HCT116 (cell line): ENCODE measurements at regions not wholly inside any gene's neighbourhood (a gene's known extent, or its start where the extent isn't known, plus 50 kb on each side); places are given as distances from the start of the nearest gene placed in this dataset.
"Not testable (repeated sequence)": the region's sequence is repeated elsewhere in the genome, so short reads cannot be mapped to it uniquely, and the experiment has no call there.

Experiments
- CEBPB ChIP-seq: IDR thresholded peaks from 2 replicates; pipeline ENCODE4 v1.6.1; 2012; ENCODE audit warnings: low read depth
- CTCF ChIP-seq, 3 experiments: fragments of 200-600 bp in 1 of 3; sonication (generic) in 1 of 3; IDR thresholded peaks in 2 of 3; conservative IDR thresholded peaks in 1 of 3; 2 replicates each; pipeline ENCODE4 v1.5.1; 2012 to 2017; ENCODE audit warnings: low read depth in 2 of 3, low read length in 2 of 3, antibody characterized with exemption in 1 of 3, borderline replicate concordance in 1 of 3, control low read depth in 1 of 3, mild to moderate bottlenecking in 1 of 3, mixed read lengths in 1 of 3, mixed run types in 1 of 3, moderate library complexity in 1 of 3; ENCODE audit not compliant: insufficient read depth in 1 of 3
- EGR1 ChIP-seq: IDR thresholded peaks from 2 replicates; pipeline ENCODE4 v1.6.1; 2012; ENCODE audit warnings: low read depth
- EZH2phosphoT487 ChIP-seq: fragments of 200-600 bp; IDR thresholded peaks from 2 replicates; pipeline ENCODE4 v1.6.1; 2018; ENCODE audit warnings: antibody characterized with exemption, borderline replicate concordance
- POLR2A ChIP-seq: IDR thresholded peaks from 2 replicates; pipeline ENCODE4 v1.7.0; 2011; ENCODE audit warnings: borderline replicate concordance; ENCODE audit not compliant: insufficient read depth, insufficient read length; ENCODE audit errors: extremely low read depth
- POLR2AphosphoS5 ChIP-seq: IDR thresholded peaks from 2 replicates; pipeline ENCODE4 v1.6.1; 2011; ENCODE audit warnings: mild to moderate bottlenecking, low read depth, low read length, moderate library complexity
- REST ChIP-seq: IDR thresholded peaks from 2 replicates; pipeline ENCODE4 v1.6.1; 2012; ENCODE audit warnings: low read depth
- SP1 ChIP-seq: IDR thresholded peaks from 2 replicates; pipeline ENCODE4 v1.6.1; 2012; ENCODE audit warnings: low read depth
- ZBTB33 ChIP-seq: IDR thresholded peaks from 2 replicates; pipeline ENCODE4 v1.6.1; 2011; ENCODE audit warnings: mild to moderate bottlenecking, low read length, moderate library complexity; ENCODE audit not compliant: insufficient replicate concordance; ENCODE audit errors: extremely low read depth
- ZNF274 ChIP-seq: fragments of 200-500 bp; sonication (Bioruptor generic); IDR thresholded peaks from 2 replicates; pipeline ENCODE4 v1.6.1; 2014; ENCODE audit warnings: mild to moderate bottlenecking, low read depth, low read length, inconsistent platforms

- TF ChIP-seq CTCF (IDR thresholded peaks at IDR 0.05 in 2 of 3, conservative IDR thresholded peaks at IDR 0.05 in 1 of 3; ENCODE audit: borderline replicate concordance in 1 of 3, insufficient read depth in 1 of 3, low read depth in 2 of 3, low read length in 2 of 3); ZBTB33; POLR2A; CEBPB; EGR1; POLR2AphosphoS5; SP1; ZNF274; REST; EZH2phosphoT487: not testable (repeated sequence)
Observed at GRCh38 chr5:89050062-89050461, 167.1 kb upstream of the MEF2C start.
